Panc1 (cell line): ENCODE measurements at regions not wholly inside any gene's neighbourhood (a gene's known extent, or its start where the extent isn't known, plus 50 kb on each side); places are given as distances from the start of the nearest gene placed in this dataset.

Experiments
- ATAC-seq: fragments of 200-7000 bp; cut with Tn5 transposase; 2 replicates; pipeline ENCODE4 v1.9.1; 2020; ENCODE audit warnings: mild to moderate bottlenecking, moderate library complexity
- BruUV-seq: library from RNA; stranded (reverse); fragments of 400-500 nt; replicated peaks from 2 replicates; lab custom pipeline; 2021; lab: Mats Ljungman, UMichigan
- CTCF ChIA-PET: fragments of 300-600 bp; sonication (Branson Sonifier 250); formaldehyde crosslinking; loops from one replicate; lab custom pipeline; 2022; ENCODE audit warnings: antibody characterized with exemption; lab: Charles Lee
- POLR2A ChIA-PET: fragments of 300-600 bp; sonication (Branson Sonifier 250); formaldehyde crosslinking; loops from one replicate; lab custom pipeline; 2022; ENCODE audit warnings: antibody characterized with exemption; lab: Charles Lee
- DNase-seq: peaks from one replicate; pipeline ENCODE4 v3.0.0-alpha.2; 2010; ENCODE audit warnings: low read depth, low spot score
- H3K27ac ChIP-seq: 2 replicates; pipeline ENCODE4 v1.5.1; 2011; ENCODE audit warnings: mild to moderate bottlenecking, low read length, inconsistent platforms
- H3K27me3 ChIP-seq: fragments of 200-500 bp; sonication (Bioruptor generic); 2 replicates; pipeline ENCODE4 v1.6.0; 2014; ENCODE audit warnings: low read length, inconsistent platforms; ENCODE audit not compliant: control insufficient read depth, insufficient read depth
- H3K36me3 ChIP-seq: fragments of 200-500 bp; sonication (Bioruptor generic); 2 replicates; pipeline ENCODE4 v1.5.1; 2014; ENCODE audit warnings: inconsistent platforms, mild to moderate bottlenecking, low read length, moderate library complexity; ENCODE audit not compliant: control insufficient read depth, insufficient read depth
- H3K4me1 ChIP-seq: 2 replicates; pipeline ENCODE4 v1.5.1; 2011; ENCODE audit warnings: inconsistent platforms, mild to moderate bottlenecking, low read length, moderate library complexity; ENCODE audit not compliant: control insufficient read depth, insufficient read depth
- H3K4me3 ChIP-seq, 2 experiments: 2 replicates each; pipeline ENCODE4 v1.5.1; 2011 to 2012; ENCODE audit warnings: low read depth in 2 of 2, low read length in 2 of 2, mild to moderate bottlenecking in 2 of 2, inconsistent platforms in 1 of 2, moderate library complexity in 1 of 2
- H3K9me3 ChIP-seq: fragments of 200-500 bp; sonication (Bioruptor generic); 2 replicates; pipeline ENCODE4 v1.5.1; 2014; ENCODE audit warnings: low read depth, mild to moderate bottlenecking, inconsistent platforms, low read length, moderate library complexity; ENCODE audit not compliant: control insufficient read depth, insufficient read depth
- CTCF ChIP-seq: fragments of 450-650 bp; IDR thresholded peaks from 2 replicates; pipeline ENCODE4 v1.5.1; 2017; ENCODE audit warnings: mild to moderate bottlenecking
- POLR2AphosphoS5 ChIP-seq: IDR thresholded peaks from 2 replicates; pipeline ENCODE4 v1.6.1; 2012; ENCODE audit warnings: mild to moderate bottlenecking, low read depth, low read length, moderate library complexity
- REST ChIP-seq, 2 experiments: IDR thresholded peaks; 2 replicates each; pipeline ENCODE4 v1.6.1; 2011 to 2012; ENCODE audit warnings: low read depth in 2 of 2, control low read depth in 1 of 2, low read length in 1 of 2, mild to moderate bottlenecking in 1 of 2, moderate library complexity in 1 of 2; ENCODE audit not compliant: insufficient read depth in 1 of 2
- SIN3A ChIP-seq: IDR thresholded peaks from 2 replicates; pipeline ENCODE4 v1.6.1; 2012; ENCODE audit warnings: low read depth, mild to moderate bottlenecking, low read length, moderate library complexity, borderline replicate concordance; ENCODE audit not compliant: insufficient read depth
- TCF7L2 ChIP-seq: IDR thresholded peaks from 2 replicates; pipeline ENCODE4 v1.6.1; 2011; ENCODE audit warnings: mild to moderate bottlenecking, low read depth, low read length, inconsistent platforms
- in situ Hi-C: cut with HindIII; loops from 2 replicates; pipeline ENCODE4 v1.10.0; 2016; ENCODE audit warnings: low sequenced_read_pairs, low pct_unique_long_range_greater_than_20kb
- intact Hi-C: fragments of 100-400 bp; cut with micrococcal nuclease; formaldehyde crosslinking; loops from one replicate; pipeline ENCODE4 v1.10.0; 2022; ENCODE audit not compliant: unreplicated experiment

- BruUV-seq, result no TSS peak
These were observed 68.7 kb downstream of the BHLHE40 start for GRCh38 chr3:5047764-5048419.

DNA sequence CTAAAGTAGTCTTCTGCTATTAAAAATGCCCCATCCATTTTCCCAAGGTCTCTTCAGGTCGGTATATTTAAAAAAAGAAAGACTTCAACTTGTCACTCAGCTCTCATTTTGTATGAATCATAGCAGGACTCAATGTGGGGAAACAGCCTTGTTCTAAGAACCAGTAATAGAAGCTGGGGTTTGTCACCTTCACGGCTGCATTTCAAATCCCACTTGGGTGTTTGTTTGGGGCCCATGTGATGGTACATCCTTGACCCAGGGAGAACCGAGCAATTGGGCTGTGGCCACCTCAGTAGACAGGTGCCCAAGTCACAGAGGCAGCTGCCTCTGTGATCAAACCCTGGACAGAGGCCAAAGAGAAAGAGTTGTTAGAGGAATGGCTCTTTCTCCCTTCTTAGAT, 70.3 kb upstream of the ARL8B start:
- Histone ChIP-seq H3K27ac (no peak overlapping the region), H3K4me3 (no peak overlapping the region), H3K9me3 (no peaks in the 10 kb centered on the region), H3K36me3 (no peaks in the 10 kb centered on the region), H3K27me3 (no peaks in the 10 kb centered on the region), H3K4me1 (no peaks in the 10 kb centered on the region; the same call in 1 of the 2 replicates)
- no TSS peak for BruUV-seq
- in situ Hi-C loops (no loop called here), intact Hi-C loops (no loop called here)
- ATAC-seq (no peak), DNase-seq (no peak)
- TF ChIP-seq REST (IDR thresholded peaks at IDR 0.05; ENCODE audit: insufficient read depth in 1 of 2, low read depth in 2 of 2, low read length in 1 of 2), result no peak
- TF ChIP-seq TCF7L2, result no peak
- no peak for TF ChIP-seq CTCF
- TF ChIP-seq SIN3A, result no peak
- no peak for TF ChIP-seq POLR2AphosphoS5
- ChIA-PET CTCF (no interaction called here), POLR2A (no interaction called here)

More at GRCh38 chr3:5047764-5048419, 68.7 kb downstream of the BHLHE40 start:
- Histone ChIP-seq H3K9me3 (no peaks in the 10 kb centered on the region), H3K27me3 (no peaks in the 10 kb centered on the region), H3K4me1 (no peaks in the 10 kb centered on the region), H3K4me3 (no peak overlapping the region), H3K36me3 (no peaks in the 10 kb centered on the region), H3K27ac (no peak overlapping the region)
- intact Hi-C loops, result no loop called here
- ATAC-seq (no peak), DNase-seq (no peak)
- in situ Hi-C loops, result no loop called here
- POLR2A ChIA-PET, result no interaction called here
- TF ChIP-seq SIN3A (no peak), CTCF (no peak), TCF7L2 (no peak), POLR2AphosphoS5 (no peak), REST (IDR thresholded peaks at IDR 0.05; ENCODE audit: insufficient read depth in 1 of 2, low read depth in 2 of 2, low read length in 1 of 2) (no peak)
- CTCF ChIA-PET, result no interaction called here
